ENCODE measurements at regions not wholly inside any gene's neighbourhood (a gene's known extent, or its start where the extent isn't known, plus 50 kb on each side); places are given as distances from the start of the nearest gene placed in this dataset.

- Histone ChIP-seq H3K56ac (ENCODE audit: extremely low read depth, insufficient read depth, low read length) (no peak overlapping the region), H3K4me1 (ENCODE audit: control insufficient read depth, insufficient read depth, low read length) (no peaks in the 10 kb centered on the region), H3K27ac (ENCODE audit: insufficient read depth, low read length) (no peak overlapping the region), H4K5ac (ENCODE audit: low read depth, low read length) (no peak overlapping the region), H3K23ac (ENCODE audit: low read depth, low read length) (no peak overlapping the region), H3K9ac (ENCODE audit: low read depth, low read length) (no peak overlapping the region), H3K14ac (replicated peaks; ENCODE audit: low read depth, low read length) (no peak overlapping the region), H2AK5ac (ENCODE audit: low read depth, low read length) (no peak overlapping the region), H2BK20ac (ENCODE audit: low read depth, low read length) (no peak overlapping the region), H3K79me1 (ENCODE audit: low read depth in 1 of 2, low read length in 2 of 2) (no peaks in the 10 kb centered on the region), H3K9me1 (ENCODE audit: insufficient read depth, low read length) (no peaks in the 10 kb centered on the region), H2AFZ (replicated peaks; ENCODE audit: low read length, poor library complexity) (no peak overlapping the region), H3K36me3 (ENCODE audit: control insufficient read depth, insufficient read depth, low read length) (no peaks in the 10 kb centered on the region), H2BK15ac (ENCODE audit: low read depth, low read length) (no peak overlapping the region), H3K9me3 (ENCODE audit: control insufficient read depth, insufficient read depth, low read length) (peaks cover 12% of the 10 kb centered on the region), H3K4ac (ENCODE audit: low read depth, low read length) (no peak overlapping the region), H3K27me3 (ENCODE audit: control insufficient read depth, insufficient read depth, low read length) (no peaks in the 10 kb centered on the region), H2BK120ac (ENCODE audit: low read depth, low read length) (no peak overlapping the region), H3K4me2 (ENCODE audit: low read depth, low read length) (no peak overlapping the region), H4K91ac (ENCODE audit: insufficient read depth, low read depth, low read length) (no peak overlapping the region), H2BK5ac (ENCODE audit: low read depth, low read length, poor library complexity, severe bottlenecking) (no peak overlapping the region), H4K8ac (ENCODE audit: low read depth in 2 of 2, low read length in 2 of 2) (no peak overlapping the region), H3K4me3 (ENCODE audit: insufficient read depth, low read depth, low read length) (no peak overlapping the region), H3K18ac (ENCODE audit: low read depth, low read length) (no peak overlapping the region), H2AK9ac (replicated peaks; ENCODE audit: low read depth, low read length, poor library complexity) (no peak overlapping the region), H4K20me1 (ENCODE audit: insufficient read depth, low read length) (no peaks in the 10 kb centered on the region)
- ATAC-seq (ENCODE audit: low read depth) (no peak), DNase-seq (no peak)
- in situ Hi-C loops (cut with MboI; ENCODE audit: low sequenced_read_pairs) (no loop called here), dilution Hi-C loops (cut with HindIII; ENCODE audit: low sequenced_read_pairs, unreplicated experiment) (no loop called here), intact Hi-C loops (cut with micrococcal nuclease) (no loop called here)
- CTCF ChIA-PET, result no interaction called here
- POLR2A ChIA-PET (ENCODE audit: unreplicated experiment), result no interaction called here
- TF ChIP-seq MAFK (IDR thresholded peaks at IDR 0.05; ENCODE audit: low read depth, low read length), result no peak
- no peak for TF ChIP-seq POLR2A (IDR thresholded peaks at IDR 0.05; ENCODE audit: low read depth, low read length)
- TF ChIP-seq FOS (IDR thresholded peaks at IDR 0.05; ENCODE audit: low read depth, low read length), result no peak
- no TSS peak for BruUV-seq (replicated peaks)
- no CpG with 5 or more reads among the region's 3 CpGs for WGBS, 2 experiments (ENCODE audit: extremely low coverage in 2 of 2, insufficient read length in 1 of 2)
Measured at GRCh38 chr7:69349291-69349690, 249.0 kb upstream of the AUTS2 start.

All from IMR-90 (cell line).